Coronary artery (tissue), 2 donors: ENCODE measurements at regions not wholly inside any gene's neighbourhood (a gene's known extent, or its start where the extent isn't known, plus 50 kb on each side); places are given as distances from the start of the nearest gene placed in this dataset.
A peak's percentile ranks its signal among the peaks of the same experiment; 100 is the strongest.

Source experiments
- DNase-seq: peaks from one replicate; pipeline ENCODE4 v3.0.0-alpha.2; 2017; ENCODE audit warnings: low spot score
- H3K27ac ChIP-seq, 2 donors: fragments of 200-600 bp; sonication (generic); one replicate each; pipeline ENCODE4 v1.5.1; 2016 to 2019
- H3K4me3 ChIP-seq: fragments of 200-600 bp; sonication (generic); 2 replicates; pipeline ENCODE4 v1.5.1; 2016; ENCODE audit warnings: mild to moderate bottlenecking, moderate library complexity
- CTCF ChIP-seq: fragments of 200-600 bp; sonication (generic); IDR thresholded peaks from one replicate; pipeline ENCODE4 v1.5.1; 2019; ENCODE audit warnings: antibody characterized with exemption

- Histone ChIP-seq H3K4me3 (no peak overlapping the region), H3K27ac (no peak overlapping the region)
- no peak for TF ChIP-seq CTCF
- no peak for DNase-seq
These were observed 97.2 kb upstream of the ARHGEF7 start for GRCh38 chr13:111017755-111018459.

GRCh38 chr13:111013196-111013595, 98.3 kb upstream of the ANKRD10 start:
- Histone ChIP-seq H3K4me3 (no peak overlapping the region), H3K27ac (no peak overlapping the region)
- no peak for DNase-seq
- no peak for TF ChIP-seq CTCF

- no peak for TF ChIP-seq CTCF
- Histone ChIP-seq H3K4me3 (no peak overlapping the region), H3K27ac (no peak overlapping the region)
- DNase-seq: no peak
These were observed 97.0 kb upstream of the ANKRD10 start for GRCh38 chr13:111011899-111012298.

GRCh38 chr13:111008351-111008750, 93.5 kb upstream of the ANKRD10 start:
- no peak overlapping the region for H3K4me3 ChIP-seq
- no peak overlapping the region for H3K27ac ChIP-seq
- no peak for TF ChIP-seq CTCF
- no peak for DNase-seq

GRCh38 chr13:111007209-111007608, 92.3 kb upstream of the ANKRD10 start:
- no peak for TF ChIP-seq CTCF
- no peak for DNase-seq
- Histone ChIP-seq H3K27ac (peak overlapping the region; percentile 87 to 90), H3K4me3 (peak overlapping the region; percentile 55)

GRCh38 chr13:111006506-111007031, 91.7 kb upstream of the ANKRD10 start:
- no peak for TF ChIP-seq CTCF
- peak overlapping the region; percentile 55 for H3K4me3 ChIP-seq
- peak; percentile 91 for DNase-seq
- H3K27ac ChIP-seq: peak overlapping the region; percentile 87 to 90
